ENCODE measurements at regions not wholly inside any gene's neighbourhood (a gene's known extent, or its start where the extent isn't known, plus 50 kb on each side); places are given as distances from the start of the nearest gene placed in this dataset.

GRCh38 chr14:89085737-89086382 is 261.4 kb downstream of the TTC8 start:
- Mint-ChIP-seq H3K36me3 (ENCODE audit: low read depth, unreplicated experiment) (no peaks in the 10 kb centered on the region), H3K27me3 (ENCODE audit: unreplicated experiment) (peaks cover 2% of the 10 kb centered on the region)

GRCh38 chr14:89088530-89088929 is 264.1 kb downstream of the TTC8 start:
- Mint-ChIP-seq H3K4me3 (ENCODE audit: unreplicated experiment) (no peak overlapping the region), H3K9me3 (ENCODE audit: unreplicated experiment) (no peaks in the 10 kb centered on the region), H3K27me3 (ENCODE audit: unreplicated experiment) (no peaks in the 10 kb centered on the region), H3K4me1 (ENCODE audit: unreplicated experiment) (no peaks in the 10 kb centered on the region), H3K27ac (ENCODE audit: unreplicated experiment) (no peak overlapping the region), H3K36me3 (ENCODE audit: low read depth, unreplicated experiment) (no peaks in the 10 kb centered on the region)
- no peak for DNase-seq (ENCODE audit: low spot score)
- no peak for TF ChIP-seq CTCF (IDR thresholded peaks at IDR 0.05; ENCODE audit: unreplicated experiment)

More at GRCh38 chr14:89085737-89086382, 261.4 kb downstream of the TTC8 start:
- DNase-seq (ENCODE audit: low spot score) = no peak
- no peak overlapping the region for H3K4me3 Mint-ChIP-seq (ENCODE audit: unreplicated experiment)
- no peaks in the 10 kb centered on the region for H3K4me1 Mint-ChIP-seq (ENCODE audit: unreplicated experiment)
- H3K9me3 Mint-ChIP-seq (ENCODE audit: unreplicated experiment) = no peaks in the 10 kb centered on the region
- H3K27ac Mint-ChIP-seq (ENCODE audit: unreplicated experiment) = no peak overlapping the region
- TF ChIP-seq CTCF (IDR thresholded peaks at IDR 0.05; ENCODE audit: unreplicated experiment) = no peak

GRCh38 chr14:89089330-89089729 is 264.9 kb downstream of the TTC8 start:
- no peak for DNase-seq (ENCODE audit: low spot score)
- H3K27ac Mint-ChIP-seq (ENCODE audit: unreplicated experiment) = no peak overlapping the region
- H3K9me3 Mint-ChIP-seq (ENCODE audit: unreplicated experiment) = no peaks in the 10 kb centered on the region
- H3K36me3 Mint-ChIP-seq (ENCODE audit: low read depth, unreplicated experiment) = no peaks in the 10 kb centered on the region
- no peak overlapping the region for H3K4me3 Mint-ChIP-seq (ENCODE audit: unreplicated experiment)
- no peaks in the 10 kb centered on the region for H3K27me3 Mint-ChIP-seq (ENCODE audit: unreplicated experiment)
- no peaks in the 10 kb centered on the region for H3K4me1 Mint-ChIP-seq (ENCODE audit: unreplicated experiment)
- TF ChIP-seq CTCF (IDR thresholded peaks at IDR 0.05; ENCODE audit: unreplicated experiment) = no peak

- H3K36me3 Mint-ChIP-seq (ENCODE audit: low read depth, unreplicated experiment) = no peaks in the 10 kb centered on the region
- H3K4me1 Mint-ChIP-seq (ENCODE audit: unreplicated experiment) = no peaks in the 10 kb centered on the region
- H3K27me3 Mint-ChIP-seq (ENCODE audit: unreplicated experiment) = no peaks in the 10 kb centered on the region
- no peak for DNase-seq (ENCODE audit: low spot score)
- no peak for TF ChIP-seq CTCF (IDR thresholded peaks at IDR 0.05; ENCODE audit: unreplicated experiment)
- H3K4me3 Mint-ChIP-seq (ENCODE audit: unreplicated experiment) = no peak overlapping the region
- no peak overlapping the region for H3K27ac Mint-ChIP-seq (ENCODE audit: unreplicated experiment)
- H3K9me3 Mint-ChIP-seq (ENCODE audit: unreplicated experiment) = no peaks in the 10 kb centered on the region
Measured at GRCh38 chr14:89091781-89092180, 267.3 kb downstream of the TTC8 start.

- no peaks in the 10 kb centered on the region for H3K4me1 Mint-ChIP-seq (ENCODE audit: unreplicated experiment)
- no peak for DNase-seq (ENCODE audit: low spot score)
- H3K27me3 Mint-ChIP-seq (ENCODE audit: unreplicated experiment) = no peaks in the 10 kb centered on the region
- no peaks in the 10 kb centered on the region for H3K9me3 Mint-ChIP-seq (ENCODE audit: unreplicated experiment)
- H3K27ac Mint-ChIP-seq (ENCODE audit: unreplicated experiment) = no peak overlapping the region
- H3K4me3 Mint-ChIP-seq (ENCODE audit: unreplicated experiment) = no peak overlapping the region
- TF ChIP-seq CTCF (IDR thresholded peaks at IDR 0.05; ENCODE audit: unreplicated experiment) = no peak
- H3K36me3 Mint-ChIP-seq (ENCODE audit: low read depth, unreplicated experiment) = no peaks in the 10 kb centered on the region
Measured at GRCh38 chr14:89093083-89093730, 268.8 kb downstream of the TTC8 start.

Data from endothelial cell (in vitro differentiated cells).